NCI-H1417 (cell line): ENCODE measurements at regions not wholly inside any gene's neighbourhood (a gene's known extent, or its start where the extent isn't known, plus 50 kb on each side); places are given as distances from the start of the nearest gene placed in this dataset.
"Not testable (repeated sequence)": the region's sequence is repeated elsewhere in the genome, so short reads cannot be mapped to it uniquely, and the experiment has no call there.

Experiments
- DNase-seq, 3 experiments: peaks; one replicate each; lab custom pipeline; 2025; lab: John Stamatoyannopoulos, UW

- DNase-seq, result no peak
Measured at GRCh38 chr2:131828164-131828561, 300.5 kb downstream of the CCDC74A start.

GRCh38 chr2:131828633-131829455 lies 301.2 kb downstream of the CCDC74A start:
- DNase-seq, result not testable (repeated sequence)

- DNase-seq, result not testable (repeated sequence)
Measured at GRCh38 chr2:131829456-131830241, 302.0 kb downstream of the CCDC74A start.

GRCh38 chr2:131830242-131830945 lies 302.7 kb downstream of the CCDC74A start:
- not testable (repeated sequence) for DNase-seq

- DNase-seq, result not testable (repeated sequence)
Measured at GRCh38 chr2:131830946-131831310, 303.2 kb downstream of the CCDC74A start.

- DNase-seq, result not testable (repeated sequence)
Measured at GRCh38 chr2:131831450-131832208, 303.9 kb downstream of the CCDC74A start.

- DNase-seq, result not testable (repeated sequence)
Measured at GRCh38 chr2:131832209-131832780, 304.6 kb downstream of the CCDC74A start.

- DNase-seq, result peak; percentile 0 to 80 (median 75)
Measured at GRCh38 chr2:131832917-131833316, 305.2 kb downstream of the CCDC74A start.

GRCh38 chr2:131833367-131834202 lies 305.9 kb downstream of the CCDC74A start:
- not testable (repeated sequence) for DNase-seq

GRCh38 chr2:131834203-131835020 lies 306.7 kb downstream of the CCDC74A start:
- not testable (repeated sequence) for DNase-seq

GRCh38 chr2:131835022-131835421 lies 307.3 kb downstream of the CCDC74A start:
- not testable (repeated sequence) for DNase-seq

GRCh38 chr2:131835621-131836091 lies 308.0 kb downstream of the CCDC74A start:
- no peak for DNase-seq

GRCh38 chr2:131836116-131836515 lies 308.4 kb downstream of the CCDC74A start:
- not testable (repeated sequence) for DNase-seq

- DNase-seq, result not testable (repeated sequence)
Measured at GRCh38 chr2:131844044-131844443, 316.4 kb downstream of the CCDC74A start.

GRCh38 chr2:131856202-131856601 lies 305.6 kb downstream of the ANKRD30BL start:
- DNase-seq, result peak in 1 of 3 experiments; percentile 5

GRCh38 chr2:131858197-131858596 lies 303.6 kb downstream of the ANKRD30BL start:
- DNase-seq, result peak; percentile 1 to 58 (median 4)
